ENCODE measurements at regions not wholly inside any gene's neighbourhood (a gene's known extent, or its start where the extent isn't known, plus 50 kb on each side); places are given as distances from the start of the nearest gene placed in this dataset.
A peak's percentile ranks its signal among the peaks of the same experiment; 100 is the strongest.

GRCh38 chr16:81185416-81185815, 53.1 kb upstream of the BCO1 start:
- no peak for ATAC-seq

GRCh38 chr16:81181013-81181720, 57.3 kb upstream of the BCO1 start:
- peak; percentile 93 for ATAC-seq

GRCh38 chr16:81180578-81180977, 57.9 kb upstream of the BCO1 start:
- no peak for ATAC-seq

GRCh38 chr16:81179219-81179618, 59.3 kb upstream of the BCO1 start:
- no peak for ATAC-seq

- ATAC-seq: no peak
These were observed 63.1 kb upstream of the BCO1 start for GRCh38 chr16:81175325-81175891.

- no peak for ATAC-seq
These were observed 63.7 kb upstream of the BCO1 start for GRCh38 chr16:81174644-81175324.

GRCh38 chr16:81172769-81173658, 65.5 kb upstream of the BCO1 start:
- no peak for ATAC-seq

GRCh38 chr16:81170824-81171223, 67.7 kb upstream of the BCO1 start:
- peak; percentile 39 for ATAC-seq

- ATAC-seq: no peak
These were observed 70.1 kb upstream of the BCO1 start for GRCh38 chr16:81168406-81168805.

GRCh38 chr16:81167851-81168250, 70.6 kb upstream of the BCO1 start:
- no peak for ATAC-seq

GRCh38 chr16:81166417-81167300, 70.5 kb upstream of the GCSH start:
- ATAC-seq: no peak

GRCh38 chr16:81165411-81166097, 69.4 kb upstream of the GCSH start:
- ATAC-seq: no peak

- ATAC-seq: no peak
These were observed 68.8 kb upstream of the GCSH start for GRCh38 chr16:81164958-81165357.

GRCh38 chr16:81164481-81164880, 68.3 kb upstream of the GCSH start:
- ATAC-seq: no peak

- no peak for ATAC-seq
These were observed 67.5 kb upstream of the GCSH start for GRCh38 chr16:81163671-81164070.

GRCh38 chr16:81158964-81159363, 62.8 kb upstream of the GCSH start:
- ATAC-seq: no peak

GRCh38 chr16:81155769-81156168, 59.6 kb upstream of the GCSH start:
- no peak for ATAC-seq

- ATAC-seq: no peak
These were observed 55.6 kb upstream of the GCSH start for GRCh38 chr16:81151648-81152310.

- ATAC-seq: no peak
These were observed 53.4 kb upstream of the GCSH start for GRCh38 chr16:81149614-81150013.

- no peak for ATAC-seq
These were observed 52.1 kb upstream of the GCSH start for GRCh38 chr16:81148277-81148676.
